SU-DHL-6 (cell line): ENCODE measurements at regions not wholly inside any gene's neighbourhood (a gene's known extent, or its start where the extent isn't known, plus 50 kb on each side); places are given as distances from the start of the nearest gene placed in this dataset.

ENCODE experiments used
- H2AFZ ChIP-seq: fragments of 200-600 bp; sonication (generic); 2 replicates; pipeline ENCODE4 v1.6.1; 2014; ENCODE audit warnings: low read depth, mild to moderate bottlenecking, moderate library complexity, mixed read lengths, antibody characterized with exemption, low read length; ENCODE audit not compliant: severe bottlenecking
- H3F3A ChIP-seq: fragments of 200-600 bp; shearing (Covaris generic); 2 replicates; pipeline ENCODE4 v1.6.0; 2016; ENCODE audit warnings: antibody characterized with exemption, mild to moderate bottlenecking; ENCODE audit not compliant: insufficient read depth
- H3K27ac ChIP-seq: fragments of 200-600 bp; sonication (generic); 2 replicates; pipeline ENCODE4 v1.5.1; 2016; ENCODE audit warnings: low read depth, mild to moderate bottlenecking, low read length, moderate library complexity, mixed read lengths
- H3K27me3 ChIP-seq: fragments of 200-600 bp; sonication (generic), shearing (Covaris generic); 2 replicates; pipeline ENCODE4 v1.6.0; 2014; ENCODE audit warnings: mild to moderate bottlenecking, low read length
- H3K36me3 ChIP-seq: fragments of 200-600 bp; sonication (generic); 2 replicates; pipeline ENCODE4 v1.6.1; 2014; ENCODE audit warnings: mild to moderate bottlenecking, low read length, mixed read lengths
- H3K4me2 ChIP-seq: fragments of 300-600, 200-600 bp; shearing (Covaris generic), sonication (generic); 2 replicates; pipeline ENCODE4 v1.6.0; 2014; ENCODE audit warnings: low read length, low read depth, mild to moderate bottlenecking; ENCODE audit not compliant: poor library complexity, severe bottlenecking
- H3K4me3 ChIP-seq: fragments of 200-600 bp; sonication (generic); 2 replicates; pipeline ENCODE4 v1.5.1; 2014; ENCODE audit warnings: antibody characterized with exemption, low read length, mild to moderate bottlenecking, mixed read lengths; ENCODE audit not compliant: insufficient read depth, poor library complexity, severe bottlenecking
- H3K79me2 ChIP-seq: fragments of 200-600 bp; sonication (generic); 2 replicates; pipeline ENCODE4 v1.6.1; 2014; ENCODE audit warnings: mild to moderate bottlenecking, low read length, moderate library complexity; ENCODE audit not compliant: insufficient read depth
- H3K9ac ChIP-seq: fragments of 200-600 bp; sonication (generic); 2 replicates; pipeline ENCODE4 v1.7.0; 2014; ENCODE audit warnings: mild to moderate bottlenecking, low read length
- H3K9me2 ChIP-seq: fragments of 200-600 bp; sonication (generic); replicated peaks from 2 replicates; pipeline ENCODE4 v1.6.1; 2014; ENCODE audit warnings: low read length; ENCODE audit not compliant: insufficient read depth
- H3K9me3 ChIP-seq: fragments of 200-600 bp; sonication (generic); 2 replicates; pipeline ENCODE4 v1.6.1; 2014; ENCODE audit warnings: low read length, mixed read lengths; ENCODE audit not compliant: insufficient read depth
- H4K20me1 ChIP-seq: fragments of 200-600 bp; sonication (generic); 2 replicates; pipeline ENCODE4 v1.6.1; 2014; ENCODE audit warnings: low read depth, mild to moderate bottlenecking, antibody characterized with exemption, low read length, moderate library complexity, mixed read lengths
- EZH2phosphoT487 ChIP-seq: fragments of 200-600 bp; sonication (generic), shearing (Covaris generic); conservative IDR thresholded peaks from 2 replicates; pipeline ENCODE4 v1.6.1; 2018; ENCODE audit warnings: mild to moderate bottlenecking, antibody characterized with exemption, low read length, moderate library complexity, mixed read lengths
- TF ChIP-seq, protein P1 (sequence below): fragments of 200-600 bp; sonication (generic); IDR thresholded peaks from one replicate; pipeline ENCODE4 v1.5.1; 2017; ENCODE audit warnings: antibody characterized with exemption, mild to moderate bottlenecking, low read length, moderate library complexity; ENCODE audit not compliant: insufficient read depth, poor library complexity, severe bottlenecking

- Histone ChIP-seq H3K79me2 (no peaks in the 10 kb centered on the region), H4K20me1 (no peaks in the 10 kb centered on the region), H2AFZ (no peak overlapping the region), H3K9me2 (0 out of 2 replicates have a peak, but pooled peaks cover 5% of the 10 kb centered on the region), H3K4me3 (no peak overlapping the region), H3K9ac (no peak overlapping the region), H3F3A (no peaks in the 10 kb centered on the region), H3K27me3 (no peaks in the 10 kb centered on the region), H3K9me3 (no peaks in the 10 kb centered on the region), H3K36me3 (no peaks in the 10 kb centered on the region), H3K27ac (no peak overlapping the region), H3K4me2 (no peak overlapping the region)
- no peak for TF ChIP-seq EZH2phosphoT487
These were observed 87.2 kb upstream of the NAV2 start for GRCh38 chr11:19625438-19625837.

DNA sequence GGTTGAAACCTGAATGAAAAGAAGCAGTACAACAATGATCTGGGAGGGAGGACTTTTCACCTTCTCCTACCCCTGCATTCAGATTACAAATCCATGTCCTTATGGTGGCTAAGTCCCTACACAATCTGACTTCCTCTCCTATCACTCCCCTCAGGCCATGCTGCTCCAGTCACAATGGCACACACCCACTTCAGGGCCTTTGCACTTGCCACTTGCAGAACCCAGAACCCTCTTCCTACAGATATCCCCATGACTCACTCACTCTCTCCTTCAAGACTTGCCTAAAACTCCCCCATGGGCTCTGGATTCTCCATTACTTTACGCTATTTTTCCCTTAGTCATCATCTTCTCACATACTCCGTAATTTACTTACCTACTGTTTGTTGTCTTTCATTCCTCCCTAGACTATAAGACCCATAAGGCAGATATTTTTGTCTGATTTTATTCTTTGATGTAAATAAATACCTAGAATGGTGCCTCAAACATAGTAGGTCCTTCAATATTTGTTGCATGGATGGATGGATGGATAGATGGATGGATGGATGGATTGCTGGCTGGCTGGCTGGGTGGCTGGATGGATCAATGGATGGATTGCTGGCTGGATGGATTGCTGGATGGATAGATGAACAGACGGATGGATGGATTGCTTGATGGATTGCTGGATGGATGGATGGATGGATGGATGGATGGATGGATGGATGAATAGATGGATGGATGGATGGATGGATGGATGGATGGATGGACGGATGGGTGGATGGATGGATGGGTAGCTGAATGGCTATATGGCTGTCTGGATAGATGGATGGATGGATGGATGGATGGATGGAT, 94.7 kb upstream of the NAV2 start:
- no peaks in the 10 kb centered on the region for H3K36me3 ChIP-seq
- no peaks in the 10 kb centered on the region for H4K20me1 ChIP-seq
- H3K27ac ChIP-seq = no peak overlapping the region
- H3K9ac ChIP-seq = no peak overlapping the region
- no peak for TF ChIP-seq EZH2phosphoT487
- TF ChIP-seq, protein P1, sequence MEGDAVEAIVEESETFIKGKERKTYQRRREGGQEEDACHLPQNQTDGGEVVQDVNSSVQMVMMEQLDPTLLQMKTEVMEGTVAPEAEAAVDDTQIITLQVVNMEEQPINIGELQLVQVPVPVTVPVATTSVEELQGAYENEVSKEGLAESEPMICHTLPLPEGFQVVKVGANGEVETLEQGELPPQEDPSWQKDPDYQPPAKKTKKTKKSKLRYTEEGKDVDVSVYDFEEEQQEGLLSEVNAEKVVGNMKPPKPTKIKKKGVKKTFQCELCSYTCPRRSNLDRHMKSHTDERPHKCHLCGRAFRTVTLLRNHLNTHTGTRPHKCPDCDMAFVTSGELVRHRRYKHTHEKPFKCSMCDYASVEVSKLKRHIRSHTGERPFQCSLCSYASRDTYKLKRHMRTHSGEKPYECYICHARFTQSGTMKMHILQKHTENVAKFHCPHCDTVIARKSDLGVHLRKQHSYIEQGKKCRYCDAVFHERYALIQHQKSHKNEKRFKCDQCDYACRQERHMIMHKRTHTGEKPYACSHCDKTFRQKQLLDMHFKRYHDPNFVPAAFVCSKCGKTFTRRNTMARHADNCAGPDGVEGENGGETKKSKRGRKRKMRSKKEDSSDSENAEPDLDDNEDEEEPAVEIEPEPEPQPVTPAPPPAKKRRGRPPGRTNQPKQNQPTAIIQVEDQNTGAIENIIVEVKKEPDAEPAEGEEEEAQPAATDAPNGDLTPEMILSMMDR = no peak
- H3K79me2 ChIP-seq = no peaks in the 10 kb centered on the region
- H3K4me2 ChIP-seq = no peak overlapping the region
- 0 out of 2 replicates have a peak, but pooled peaks cover under 1% of the 10 kb centered on the region for H3K9me3 ChIP-seq
- H3K27me3 ChIP-seq = no peaks in the 10 kb centered on the region
- H3F3A ChIP-seq = no peaks in the 10 kb centered on the region
- H3K4me3 ChIP-seq = no peak overlapping the region
- H3K9me2 ChIP-seq = no peaks in the 10 kb centered on the region
- H2AFZ ChIP-seq = no peak overlapping the region

DNA sequence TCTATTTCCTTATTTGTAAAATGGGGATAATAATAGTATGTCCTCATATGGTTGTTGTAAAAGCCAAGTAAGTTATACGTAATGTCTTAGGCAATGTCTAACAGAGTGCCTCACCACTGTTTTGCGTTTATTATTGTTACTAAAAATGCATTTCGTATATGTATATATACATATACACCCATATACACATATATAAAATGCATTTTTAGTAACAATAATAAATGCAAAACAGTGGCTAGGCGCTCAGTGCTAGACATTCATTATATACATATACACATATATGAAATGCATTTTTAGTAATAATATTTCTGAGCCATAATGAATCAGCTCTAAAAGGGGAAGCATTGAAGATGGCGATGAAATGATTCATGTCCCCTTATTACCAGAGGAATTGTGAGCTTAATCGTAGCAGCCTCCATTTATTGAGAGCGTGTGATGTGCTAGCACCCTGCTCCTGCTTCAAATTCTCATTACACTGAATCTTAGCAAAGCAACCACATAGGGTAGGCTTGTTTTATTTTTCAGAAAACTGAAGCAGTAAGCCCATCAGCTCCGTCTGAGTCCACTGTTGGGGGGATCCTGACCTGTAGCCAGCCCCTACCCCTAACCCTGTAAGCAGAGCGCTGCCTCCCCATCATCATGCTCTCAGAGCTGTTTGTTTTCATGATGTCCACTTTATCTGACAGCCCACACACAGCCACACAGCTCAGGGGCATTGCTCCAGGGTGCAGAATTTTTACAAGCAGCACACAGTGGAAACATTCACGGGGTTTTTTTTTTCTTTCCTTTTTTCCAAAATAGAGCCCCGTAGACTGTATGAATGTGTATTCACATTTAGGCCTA, 97.1 kb upstream of the NAV2 start:
- no peak overlapping the region for H2AFZ ChIP-seq

More for the DNA sequence above, 97.1 kb upstream of the NAV2 start:
- H3K9me2 ChIP-seq = no peaks in the 10 kb centered on the region
- H3K9me3 ChIP-seq = peaks cover 11% of the 10 kb centered on the region; the same call in 1 of the 2 replicates
- H4K20me1 ChIP-seq = no peaks in the 10 kb centered on the region
- no peaks in the 10 kb centered on the region for H3F3A ChIP-seq
- no peak overlapping the region for H3K4me3 ChIP-seq
- H3K36me3 ChIP-seq = no peaks in the 10 kb centered on the region
- no peak overlapping the region for H3K27ac ChIP-seq
- no peaks in the 10 kb centered on the region for H3K79me2 ChIP-seq
- no peaks in the 10 kb centered on the region for H3K27me3 ChIP-seq
- H3K9ac ChIP-seq = no peak overlapping the region
- no peak overlapping the region for H3K4me2 ChIP-seq
- TF ChIP-seq, protein P1 = no peak
